GM12892 (cell line): ENCODE measurements at regions not wholly inside any gene's neighbourhood (a gene's known extent, or its start where the extent isn't known, plus 50 kb on each side); places are given as distances from the start of the nearest gene placed in this dataset.

Source experiments
- POLR2A ChIP-seq: IDR thresholded peaks from 2 replicates; pipeline ENCODE4 v1.6.1; 2011; ENCODE audit warnings: low read depth, low read length, control low read depth
- POLR2AphosphoS5 ChIP-seq: IDR thresholded peaks from 2 replicates; pipeline ENCODE4 v1.6.1; 2011; ENCODE audit warnings: low read depth, low read length, control low read depth
- TAF1 ChIP-seq: IDR thresholded peaks from 2 replicates; pipeline ENCODE4 v1.6.1; 2011; ENCODE audit warnings: low read depth, mild to moderate bottlenecking, control low read depth, low read length, borderline replicate concordance

DNA sequence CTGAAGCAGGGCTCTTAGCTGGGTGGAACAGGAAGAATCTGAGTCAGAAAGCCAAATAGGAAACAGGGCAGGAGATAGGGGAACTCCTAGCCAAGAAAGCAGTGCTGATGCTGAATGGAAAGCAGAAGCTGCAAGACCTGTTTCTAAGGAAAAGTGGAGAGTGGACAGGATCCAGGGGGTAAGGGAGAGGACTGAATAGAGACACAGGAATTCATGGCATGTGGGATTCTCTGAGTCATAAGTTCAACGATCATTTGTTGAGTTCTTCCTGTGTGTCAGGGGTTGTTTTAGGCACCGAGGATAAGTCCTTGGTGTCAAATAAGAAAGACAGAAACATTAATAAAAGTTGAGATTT, 153.8 kb upstream of the FGGY start:
- TF ChIP-seq TAF1 (no peak), POLR2AphosphoS5 (no peak), POLR2A (no peak)
